8988T (cell line): ENCODE measurements at regions not wholly inside any gene's neighbourhood (a gene's known extent, or its start where the extent isn't known, plus 50 kb on each side); places are given as distances from the start of the nearest gene placed in this dataset.

Experiments used
- DNase-seq: peaks from one replicate; pipeline ENCODE4 v3.0.0; 2011

GRCh38 chr3:161555320-161555719, 58.7 kb downstream of the OTOL1 start:
- DNase-seq = no peak

DNA sequence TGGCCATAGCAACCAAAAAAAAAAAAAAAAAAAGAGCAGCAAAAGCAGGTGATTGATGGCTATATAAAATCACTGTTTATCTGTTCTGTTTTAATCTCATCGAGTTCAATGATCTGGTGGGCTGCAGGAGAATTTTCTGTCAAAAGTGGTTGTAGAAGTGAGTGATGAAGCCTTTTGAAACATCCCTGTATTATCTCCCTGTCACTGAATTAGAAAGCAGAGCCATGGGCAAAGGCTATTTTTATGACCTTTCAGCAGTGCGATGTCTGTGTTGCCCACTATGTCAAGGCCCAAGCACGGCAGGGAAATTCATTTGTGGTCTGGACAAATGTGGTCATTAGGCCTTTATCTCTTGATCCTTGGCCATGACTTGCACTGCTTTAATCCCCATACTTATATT, 59.9 kb downstream of the OTOL1 start:
- DNase-seq = no peak

GRCh38 chr3:161556941-161557340, 60.3 kb downstream of the OTOL1 start:
- DNase-seq = no peak

DNA sequence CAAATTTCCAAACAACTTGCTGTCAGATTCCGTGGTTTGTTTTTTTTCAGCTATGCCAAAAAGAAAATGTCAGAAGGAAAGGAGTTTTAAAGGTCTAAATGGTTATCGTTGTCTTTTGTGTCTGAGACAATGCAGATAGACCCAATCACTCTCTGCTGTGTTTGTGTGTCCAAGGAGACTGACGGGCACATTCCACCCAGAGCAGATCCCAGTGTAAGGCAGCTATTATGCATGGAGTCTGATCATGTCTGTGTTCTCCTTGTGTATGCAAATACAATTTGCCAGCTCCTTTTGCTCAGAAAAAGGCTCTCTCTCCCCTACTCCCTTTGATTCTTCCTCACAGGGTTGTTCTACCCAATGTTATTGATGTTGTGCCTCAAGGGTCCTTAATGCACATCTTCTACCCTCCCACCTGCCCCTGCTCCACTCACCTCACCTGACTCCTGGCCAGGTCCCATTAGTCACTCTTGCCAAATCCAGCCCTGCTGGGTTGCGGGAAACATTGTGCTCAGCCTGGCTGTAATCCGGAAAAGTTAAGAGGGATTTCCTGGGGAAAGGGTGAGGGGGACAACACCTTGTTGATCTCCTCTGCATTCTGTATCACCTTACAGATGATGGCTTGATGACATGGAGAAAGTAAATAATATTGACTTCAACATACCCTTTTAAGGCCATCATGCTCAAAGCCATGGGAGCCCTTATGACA, 61.0 kb downstream of the OTOL1 start:
- DNase-seq = no peak

- no peak for DNase-seq
Measured at GRCh38 chr3:161558236-161558635, 61.6 kb downstream of the OTOL1 start.

GRCh38 chr3:161559177-161559998, 62.8 kb downstream of the OTOL1 start:
- DNase-seq = no peak

- DNase-seq = no peak
Measured at GRCh38 chr3:161560008-161560637, 63.5 kb downstream of the OTOL1 start.

DNA sequence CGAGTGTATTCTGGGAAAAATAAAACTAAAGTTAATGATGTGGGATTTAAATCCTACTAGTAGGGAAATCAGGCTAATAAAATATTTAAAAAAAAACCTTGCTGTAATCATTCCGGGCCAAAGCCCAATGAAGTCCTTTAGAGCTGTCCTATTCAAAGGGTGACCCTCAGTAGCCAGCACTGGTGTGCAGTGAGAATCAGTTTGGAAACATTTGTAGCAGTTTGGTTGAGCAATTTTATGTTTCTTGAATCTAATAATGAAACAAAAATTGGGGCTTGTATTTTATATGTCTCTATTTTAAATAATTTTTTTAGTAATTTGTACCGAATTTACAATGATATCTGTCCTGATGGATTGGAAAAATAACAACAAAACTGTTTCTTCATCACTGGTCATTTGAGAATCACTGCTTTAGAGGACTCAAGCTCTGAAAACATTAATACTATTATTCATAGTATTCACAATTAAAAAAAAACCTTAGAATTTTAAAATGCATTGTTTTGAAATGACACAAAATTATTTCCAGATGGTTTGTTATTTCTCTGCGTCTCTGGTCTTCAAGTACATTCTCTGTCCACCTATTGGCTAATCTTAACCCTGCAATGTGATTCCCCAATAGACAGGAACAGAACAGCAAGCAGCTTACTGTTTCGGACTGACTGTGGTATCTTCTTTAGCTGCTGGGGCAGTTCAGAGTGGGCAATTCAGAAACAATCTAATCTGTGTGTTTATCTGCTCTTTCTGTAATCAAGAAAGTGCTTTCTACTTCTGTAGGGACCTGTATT, 71.2 kb downstream of the OTOL1 start:
- DNase-seq = no peak

GRCh38 chr3:161568671-161569070, 72.1 kb downstream of the OTOL1 start:
- no peak for DNase-seq

DNA sequence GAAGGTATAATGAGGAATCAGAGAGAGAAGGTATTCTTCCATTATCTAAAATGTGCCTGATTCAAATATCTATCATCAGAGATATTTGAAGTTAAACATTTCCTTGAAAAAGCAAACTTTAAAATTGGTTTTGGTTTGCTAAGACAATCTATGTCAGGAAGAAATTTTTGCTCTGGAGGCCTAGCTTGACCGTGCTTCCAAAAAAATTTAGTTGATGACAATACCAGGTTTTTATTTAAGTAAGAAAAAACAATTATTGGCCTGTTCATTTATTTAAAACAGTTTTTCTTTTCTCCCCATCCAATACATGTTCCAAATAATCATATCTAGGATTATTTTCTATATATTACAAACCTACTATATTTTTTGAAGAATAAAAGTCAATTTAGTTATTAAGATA, 75.3 kb downstream of the OTOL1 start:
- DNase-seq = no peak

- DNase-seq = no peak
Measured at GRCh38 chr3:161573136-161573535, 76.5 kb downstream of the OTOL1 start.

DNA sequence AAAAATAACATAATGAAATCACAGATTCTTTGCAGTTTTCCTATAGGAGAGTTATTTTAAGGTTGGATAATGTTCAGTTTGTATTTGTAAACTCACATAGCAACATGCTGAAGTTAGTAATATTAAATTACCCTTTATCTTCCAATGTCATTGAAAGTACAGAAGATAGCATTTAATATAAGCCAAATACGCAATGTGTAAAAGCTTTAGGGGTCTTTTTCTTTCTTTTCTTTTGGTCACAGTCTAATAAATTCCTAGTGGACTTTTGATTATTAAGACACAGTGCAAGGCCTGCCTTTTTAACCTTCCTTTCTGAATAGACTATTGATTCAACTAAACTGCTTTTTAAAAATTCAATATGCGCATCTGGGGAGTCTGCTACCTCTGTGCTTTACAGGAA, 79.3 kb downstream of the OTOL1 start:
- no peak for DNase-seq

- DNase-seq = no peak
Measured at GRCh38 chr3:161576311-161576710, 79.7 kb downstream of the OTOL1 start.

DNA sequence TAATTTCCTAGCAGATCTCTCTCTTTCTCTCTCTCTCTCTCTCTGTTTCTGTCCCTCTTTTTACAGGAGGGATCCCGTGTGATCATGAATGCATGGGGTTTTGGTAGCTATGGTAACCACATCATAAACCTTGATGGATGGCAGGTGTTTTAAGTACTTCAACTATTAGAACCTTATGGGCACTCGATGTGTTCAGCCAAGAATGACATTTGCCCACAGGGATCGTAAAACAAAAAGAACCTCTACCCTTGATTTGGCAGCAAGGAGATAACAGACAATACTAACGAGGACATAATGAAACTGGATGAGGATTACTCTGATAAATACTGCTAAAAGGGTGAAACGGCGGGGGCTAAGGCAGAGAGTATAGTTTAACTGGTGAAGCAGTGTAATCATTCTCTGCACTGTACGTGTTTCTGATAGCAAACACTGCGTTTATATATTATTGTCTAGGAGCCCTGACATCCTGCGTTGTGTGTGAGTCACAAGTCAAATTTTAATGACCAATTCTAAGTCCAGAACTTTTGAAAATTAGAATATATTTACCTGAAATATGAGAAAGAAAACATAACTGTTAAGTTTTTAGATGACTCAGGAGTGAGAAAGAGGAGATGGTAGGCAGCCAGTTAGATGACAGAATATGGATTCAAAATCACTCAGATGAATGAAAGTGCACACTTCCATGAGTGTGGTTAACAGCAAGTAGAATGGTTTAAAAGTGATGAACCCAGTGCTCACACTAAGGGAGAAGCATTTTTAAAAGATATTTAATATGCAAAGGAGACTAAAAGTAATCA, 80.3 kb downstream of the OTOL1 start:
- no peak for DNase-seq

- no peak for DNase-seq
Measured at GRCh38 chr3:161577662-161578061, 81.1 kb downstream of the OTOL1 start.

DNA sequence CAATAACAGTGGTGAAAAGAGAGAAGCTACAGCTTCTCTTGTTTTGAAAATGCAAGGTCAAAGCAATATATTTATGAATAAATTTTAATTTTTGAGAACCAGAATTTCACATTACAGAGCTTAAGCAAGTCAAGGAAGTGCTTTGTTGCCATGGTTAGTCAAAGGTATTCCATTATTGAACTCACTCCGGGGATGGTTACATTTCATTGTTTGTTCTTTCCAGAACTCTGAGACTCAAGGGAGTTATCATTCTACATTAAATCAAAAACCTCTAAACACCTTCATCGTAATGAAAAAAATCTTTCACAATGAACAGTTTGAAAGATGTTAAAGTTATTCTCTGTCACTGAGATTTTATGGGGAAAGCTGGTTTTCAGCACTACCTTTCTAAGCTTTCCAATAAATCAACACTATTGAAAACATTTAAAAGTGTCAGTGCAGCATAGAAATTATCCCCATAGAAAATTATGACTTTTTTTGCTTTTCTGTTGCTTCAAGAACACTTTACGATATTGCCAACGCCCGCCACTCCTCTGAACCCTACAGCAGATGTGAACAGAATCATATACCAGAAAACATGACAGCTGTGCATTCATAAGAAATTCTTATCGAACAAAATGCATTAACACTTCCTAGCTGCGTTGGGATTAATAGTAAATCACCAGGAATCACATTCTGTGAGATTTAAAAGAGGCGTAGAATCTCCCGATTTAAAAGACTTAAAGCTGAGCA, 83.0 kb downstream of the OTOL1 start:
- DNase-seq = no peak

GRCh38 chr3:161585922-161586321, 89.3 kb downstream of the OTOL1 start:
- DNase-seq = no peak

- no peak for DNase-seq
Measured at GRCh38 chr3:161586556-161587235, 90.1 kb downstream of the OTOL1 start.

DNA sequence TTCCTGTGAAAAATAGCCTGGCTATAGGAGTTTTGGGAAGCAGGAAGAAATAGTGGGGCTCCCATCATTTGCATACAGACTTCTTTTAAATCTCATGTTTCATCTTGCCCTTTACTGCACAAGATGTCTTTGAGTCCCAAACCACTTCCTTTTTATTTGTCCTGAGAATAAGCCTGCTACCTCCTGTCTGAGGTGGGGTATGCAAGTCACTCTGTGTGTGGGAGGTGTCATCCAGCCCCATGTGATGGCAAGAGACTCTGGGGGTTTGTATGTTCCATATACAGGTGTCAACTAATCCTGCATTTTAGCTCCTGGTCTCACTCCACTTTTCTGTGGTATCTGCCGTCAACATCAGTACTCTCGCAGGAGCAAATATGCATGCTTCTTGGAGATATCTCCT, 102.0 kb downstream of the OTOL1 start:
- DNase-seq = no peak

- DNase-seq = no peak
Measured at GRCh38 chr3:161599697-161600096, 103.1 kb downstream of the OTOL1 start.

GRCh38 chr3:161600173-161600572, 103.6 kb downstream of the OTOL1 start:
- no peak for DNase-seq
